ENCODE measurements at regions not wholly inside any gene's neighbourhood (a gene's known extent, or its start where the extent isn't known, plus 50 kb on each side); places are given as distances from the start of the nearest gene placed in this dataset.

- TF ChIP-seq GATA2 (IDR thresholded peaks at IDR 0.05; ENCODE audit: low read depth, low read length): no peak
Observed at GRCh38 chr5:61999371-61999770, 306.6 kb upstream of the KIF2A start.

DNA sequence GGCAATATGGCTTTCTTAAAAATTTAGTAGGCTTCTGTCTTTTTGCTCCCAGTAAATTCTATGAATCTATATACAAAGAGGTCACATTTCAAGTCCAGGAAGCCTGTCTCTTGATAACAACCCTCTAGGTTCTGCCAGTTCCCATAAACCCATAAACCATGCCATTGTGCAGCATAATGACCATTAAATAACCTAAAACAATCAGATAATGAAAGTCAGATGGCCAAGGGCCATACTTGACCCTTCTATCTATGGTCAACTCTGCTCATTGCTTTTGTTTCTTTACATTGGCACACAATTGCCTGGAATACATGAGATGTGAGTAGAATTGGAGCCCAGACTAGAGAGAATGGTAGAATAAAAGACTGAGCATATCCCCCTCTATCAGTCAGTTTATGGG lies 305.4 kb upstream of the KIF2A start:
- TF ChIP-seq GATA2 (IDR thresholded peaks at IDR 0.05; ENCODE audit: low read depth, low read length) (peak; percentile 42; the same call in 1 of the 2 replicates), GATA3 (IDR thresholded peaks at IDR 0.05; ENCODE audit: low read depth, low read length) (peak; percentile 29; the same call in 1 of the 2 replicates)

DNA sequence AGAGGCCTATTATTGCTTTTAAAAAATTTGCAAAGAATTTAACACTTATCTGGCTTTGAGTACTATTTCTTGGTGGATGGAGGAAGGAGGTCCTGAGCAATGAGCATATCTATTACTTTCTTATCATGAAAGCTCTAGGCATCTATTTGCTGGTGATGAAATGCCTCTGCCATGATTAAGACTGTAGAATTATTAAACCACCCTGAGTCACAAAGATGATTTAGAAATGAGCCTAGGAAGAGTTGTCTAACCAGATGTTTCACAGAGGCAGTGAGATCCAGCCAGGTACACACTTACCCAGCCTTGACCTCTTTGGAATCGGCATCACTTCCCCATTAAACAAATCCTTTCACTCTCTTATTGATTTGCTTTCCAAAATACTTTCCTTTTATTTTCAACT lies 304.4 kb upstream of the KIF2A start:
- no peak for TF ChIP-seq GATA3 (IDR thresholded peaks at IDR 0.05; ENCODE audit: low read depth, low read length)
- no peak for TF ChIP-seq GATA2 (IDR thresholded peaks at IDR 0.05; ENCODE audit: low read depth, low read length)

DNA sequence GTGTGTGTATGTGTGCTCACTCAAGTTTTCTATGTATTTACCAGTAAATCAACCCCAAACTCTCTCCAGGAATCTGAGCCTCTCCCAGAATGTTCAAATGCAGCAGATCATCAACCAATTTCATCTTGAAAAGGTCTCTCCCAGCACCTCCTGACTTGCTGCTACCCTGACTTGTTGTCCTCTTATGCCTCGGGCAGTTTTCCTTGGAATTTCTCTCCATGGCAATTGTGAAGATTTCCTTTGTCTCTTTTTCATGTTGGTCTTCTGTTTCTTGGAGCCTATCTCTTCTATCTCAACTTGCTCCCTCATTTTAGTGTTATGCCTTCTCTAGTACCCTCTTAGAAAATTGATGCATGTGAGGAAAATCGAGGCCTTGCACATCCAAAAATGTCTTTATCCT lies 303.6 kb upstream of the KIF2A start:
- TF ChIP-seq GATA2 (IDR thresholded peaks at IDR 0.05; ENCODE audit: low read depth, low read length) (no peak), GATA3 (IDR thresholded peaks at IDR 0.05; ENCODE audit: low read depth, low read length) (no peak)

DNA sequence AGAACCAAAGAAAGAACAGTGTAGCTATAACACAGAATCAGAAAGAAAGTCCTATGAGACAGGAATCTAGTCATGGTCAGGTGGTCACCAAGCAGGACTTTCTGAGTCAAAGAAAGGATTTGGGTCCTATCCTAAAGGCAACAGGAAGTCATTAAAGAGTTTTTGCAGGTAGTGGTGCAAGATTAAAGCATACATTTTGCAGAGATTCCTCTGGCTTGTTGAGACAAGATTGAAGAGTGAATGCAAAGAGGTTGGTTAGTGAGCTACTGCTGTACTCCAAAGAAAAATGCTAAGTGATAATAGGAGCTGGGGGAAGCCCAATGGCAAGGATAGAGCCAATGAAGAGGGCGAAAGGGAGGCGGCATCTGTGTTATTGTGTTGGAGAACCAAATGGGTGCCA lies 300.5 kb upstream of the KIF2A start:
- TF ChIP-seq GATA2 (IDR thresholded peaks at IDR 0.05; ENCODE audit: low read depth, low read length) (no peak), GATA3 (IDR thresholded peaks at IDR 0.05; ENCODE audit: low read depth, low read length) (no peak)

GRCh38 chr5:62007457-62007856 lies 298.5 kb upstream of the KIF2A start:
- TF ChIP-seq GATA2 (IDR thresholded peaks at IDR 0.05; ENCODE audit: low read depth, low read length) (no peak), GATA3 (IDR thresholded peaks at IDR 0.05; ENCODE audit: low read depth, low read length) (no peak)

- no peak for TF ChIP-seq GATA3 (IDR thresholded peaks at IDR 0.05; ENCODE audit: low read depth, low read length)
- TF ChIP-seq GATA2 (IDR thresholded peaks at IDR 0.05; ENCODE audit: low read depth, low read length): no peak
Observed at GRCh38 chr5:62011089-62011664, 294.8 kb upstream of the KIF2A start.

DNA sequence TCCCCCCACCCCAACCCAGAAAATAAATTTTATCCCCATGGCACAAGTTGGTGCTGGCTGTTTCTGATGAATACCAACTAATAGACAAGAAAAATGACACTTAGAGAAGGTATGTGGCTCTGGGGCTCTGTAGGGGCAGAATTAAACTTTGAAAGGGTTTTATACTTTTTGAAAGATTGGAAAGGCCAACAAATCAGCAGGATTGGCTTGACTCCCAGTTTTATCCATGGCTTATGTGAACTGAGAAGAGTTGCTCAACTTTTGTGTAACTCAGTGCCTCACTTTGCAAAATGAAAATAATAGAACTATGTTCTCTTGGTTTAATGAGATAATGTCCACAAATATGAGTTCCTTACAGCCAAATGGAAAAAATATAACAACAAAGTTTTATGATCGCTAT lies 288.9 kb upstream of the KIF2A start:
- TF ChIP-seq GATA2 (IDR thresholded peaks at IDR 0.05; ENCODE audit: low read depth, low read length) (no peak), GATA3 (IDR thresholded peaks at IDR 0.05; ENCODE audit: low read depth, low read length) (no peak)

GRCh38 chr5:62029303-62029702 lies 276.7 kb upstream of the KIF2A start:
- TF ChIP-seq GATA3 (IDR thresholded peaks at IDR 0.05; ENCODE audit: low read depth, low read length) (no peak), GATA2 (IDR thresholded peaks at IDR 0.05; ENCODE audit: low read depth, low read length) (no peak)

GRCh38 chr5:62030326-62030725 lies 275.7 kb upstream of the KIF2A start:
- TF ChIP-seq GATA2 (IDR thresholded peaks at IDR 0.05; ENCODE audit: low read depth, low read length): no peak

DNA sequence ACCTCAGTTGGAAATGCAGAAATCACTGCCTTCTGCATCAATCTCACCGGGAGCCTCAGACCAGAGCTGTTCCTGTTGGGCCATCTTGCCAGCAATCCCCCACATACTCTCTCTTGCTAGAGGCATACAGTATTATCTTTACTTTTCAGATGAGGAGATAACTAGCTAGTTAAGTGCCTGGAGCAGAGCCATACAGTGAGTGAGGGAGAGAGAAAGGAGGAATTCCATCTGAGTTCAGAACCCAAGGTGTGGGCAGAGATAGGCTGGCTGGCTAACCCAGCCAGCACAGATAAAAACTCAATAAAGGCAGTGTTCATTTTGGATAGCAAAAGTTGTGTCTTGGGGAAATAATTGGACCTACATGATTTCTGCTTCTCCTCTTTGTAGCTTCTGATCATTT lies 268.0 kb upstream of the KIF2A start:
- TF ChIP-seq GATA2 (IDR thresholded peaks at IDR 0.05; ENCODE audit: low read depth, low read length) (peak; percentile 72), GATA3 (IDR thresholded peaks at IDR 0.05; ENCODE audit: low read depth, low read length) (0 out of 2 replicates have a peak, but pooled peaks have one; percentile 16)

DNA sequence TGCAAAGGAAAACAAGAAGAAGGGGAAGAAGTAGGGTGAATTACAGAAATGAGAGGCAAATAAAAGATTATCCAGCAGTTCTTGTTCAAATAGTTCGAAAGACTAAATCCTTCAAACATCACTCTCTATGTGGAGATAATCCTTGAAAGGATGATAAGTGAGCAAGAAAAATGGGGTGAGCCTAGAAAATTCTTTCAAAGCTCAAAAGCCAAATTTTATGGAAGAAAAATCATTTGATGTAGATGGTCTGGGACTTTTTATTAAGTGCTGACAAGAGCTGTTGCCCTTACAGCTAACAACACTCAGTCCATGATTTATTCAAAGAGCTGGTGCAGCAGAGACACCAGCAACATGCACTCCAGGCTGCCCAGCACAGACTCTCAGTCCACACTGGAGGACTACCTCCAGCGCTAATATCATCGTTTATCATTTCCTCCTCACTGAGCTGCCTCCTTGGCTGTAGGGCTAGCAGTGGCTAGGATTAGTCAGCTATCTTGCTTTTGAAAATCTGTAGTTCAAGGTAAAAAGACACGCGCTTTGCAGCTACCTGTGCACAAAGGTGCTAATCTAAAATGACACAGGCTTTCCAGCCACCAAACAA lies 264.8 kb upstream of the KIF2A start:
- TF ChIP-seq GATA3 (IDR thresholded peaks at IDR 0.05; ENCODE audit: low read depth, low read length) (no peak), GATA2 (IDR thresholded peaks at IDR 0.05; ENCODE audit: low read depth, low read length) (no peak)

DNA sequence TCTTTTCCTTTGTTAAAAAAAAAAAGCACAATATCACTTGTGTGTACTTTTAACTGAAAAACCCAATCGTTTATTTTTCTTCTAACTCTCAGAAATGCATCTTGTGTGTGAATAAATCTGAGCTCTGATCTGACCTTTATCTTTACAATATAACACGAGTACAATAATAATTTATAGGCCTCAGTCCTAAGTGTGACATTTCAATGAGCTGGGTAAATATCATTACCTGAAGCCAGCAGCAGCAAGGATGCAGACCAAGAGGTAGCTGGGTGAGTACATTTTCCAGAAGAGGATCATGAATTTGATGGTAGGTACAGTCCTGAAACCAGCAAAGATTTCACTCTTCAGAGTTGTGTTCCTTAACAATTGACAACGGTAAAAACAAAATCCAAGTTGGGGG lies 264.0 kb upstream of the KIF2A start:
- TF ChIP-seq GATA2 (IDR thresholded peaks at IDR 0.05; ENCODE audit: low read depth, low read length) (no peak), GATA3 (IDR thresholded peaks at IDR 0.05; ENCODE audit: low read depth, low read length) (no peak)

- TF ChIP-seq GATA3 (IDR thresholded peaks at IDR 0.05; ENCODE audit: low read depth, low read length) (no peak), GATA2 (IDR thresholded peaks at IDR 0.05; ENCODE audit: low read depth, low read length) (no peak)
Observed at GRCh38 chr5:62043289-62044280, 262.4 kb upstream of the KIF2A start.

GRCh38 chr5:62044989-62045388 lies 261.0 kb upstream of the KIF2A start:
- TF ChIP-seq GATA3 (IDR thresholded peaks at IDR 0.05; ENCODE audit: low read depth, low read length) (no peak), GATA2 (IDR thresholded peaks at IDR 0.05; ENCODE audit: low read depth, low read length) (no peak)
